IPS-20b (cell line): ENCODE measurements at regions not wholly inside any gene's neighbourhood (a gene's known extent, or its start where the extent isn't known, plus 50 kb on each side); places are given as distances from the start of the nearest gene placed in this dataset.

Experiments used
- H3K27ac ChIP-seq: one replicate; pipeline ENCODE4 v1.5.1; 2013; ENCODE audit warnings: low read length
- H3K27me3 ChIP-seq: 2 replicates; pipeline ENCODE4 v1.6.1; 2013; ENCODE audit warnings: mild to moderate bottlenecking, low read length, inconsistent platforms; ENCODE audit not compliant: insufficient read depth
- H3K36me3 ChIP-seq: 2 replicates; pipeline ENCODE4 v1.6.1; 2013; ENCODE audit warnings: low read depth, mild to moderate bottlenecking, inconsistent platforms, low read length, moderate library complexity; ENCODE audit not compliant: insufficient read depth
- H3K4me1 ChIP-seq: 2 replicates; pipeline ENCODE4 v1.6.1; 2013; ENCODE audit warnings: mild to moderate bottlenecking, control low read depth, inconsistent platforms, low read length, moderate library complexity; ENCODE audit not compliant: insufficient read depth
- H3K4me3 ChIP-seq: 2 replicates; pipeline ENCODE4 v1.5.1; 2013; ENCODE audit warnings: mild to moderate bottlenecking, low read length, inconsistent platforms
- H3K9ac ChIP-seq: 2 replicates; pipeline ENCODE4 v1.6.1; 2013; ENCODE audit warnings: low read depth, mild to moderate bottlenecking, inconsistent platforms, low read length, moderate library complexity
- H3K9me3 ChIP-seq: 2 replicates; pipeline ENCODE4 v1.6.1; 2013; ENCODE audit warnings: mild to moderate bottlenecking, low read depth, low read length, inconsistent platforms; ENCODE audit not compliant: insufficient read depth

DNA sequence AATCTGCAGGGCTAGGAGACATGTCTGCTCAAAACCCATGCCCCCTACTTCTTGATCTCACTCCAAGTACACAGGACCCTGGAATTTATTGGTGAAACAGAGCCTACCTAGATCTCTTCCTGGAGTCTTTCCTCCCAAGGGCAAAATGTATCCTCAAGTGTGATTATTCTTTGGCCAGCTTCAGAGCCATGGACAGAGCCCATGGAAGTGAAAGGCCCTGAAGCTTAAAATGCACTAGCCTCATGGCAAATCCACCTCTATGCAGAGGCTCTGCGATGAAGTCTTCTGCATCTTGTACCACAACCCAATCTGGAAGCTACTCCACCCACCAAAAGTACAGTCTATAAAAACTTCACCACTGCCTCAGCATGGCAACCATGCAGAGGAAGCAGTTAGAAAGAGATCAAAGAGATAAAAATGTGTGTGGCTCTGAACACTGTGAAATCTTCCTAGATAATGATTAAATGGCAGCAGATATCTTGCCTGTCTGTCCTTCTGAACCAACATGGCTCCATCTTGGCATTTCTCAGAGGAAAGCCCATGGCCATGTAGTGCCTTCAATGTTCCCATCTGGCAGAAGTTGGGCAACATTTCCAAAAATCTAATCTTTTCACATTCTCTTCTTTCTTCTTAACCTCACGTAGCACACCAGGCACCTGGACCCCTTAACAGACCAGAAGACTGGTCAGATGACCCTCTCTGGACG lies 142.9 kb upstream of the KLF7 start:
- Histone ChIP-seq H3K4me3 (no peak overlapping the region), H3K9me3 (no peaks in the 10 kb centered on the region), H3K27ac (no peak overlapping the region), H3K9ac (no peak overlapping the region), H3K4me1 (peaks cover 4% of the 10 kb centered on the region; the same call in 1 of the 2 replicates), H3K36me3 (no peaks in the 10 kb centered on the region), H3K27me3 (no peaks in the 10 kb centered on the region)

DNA sequence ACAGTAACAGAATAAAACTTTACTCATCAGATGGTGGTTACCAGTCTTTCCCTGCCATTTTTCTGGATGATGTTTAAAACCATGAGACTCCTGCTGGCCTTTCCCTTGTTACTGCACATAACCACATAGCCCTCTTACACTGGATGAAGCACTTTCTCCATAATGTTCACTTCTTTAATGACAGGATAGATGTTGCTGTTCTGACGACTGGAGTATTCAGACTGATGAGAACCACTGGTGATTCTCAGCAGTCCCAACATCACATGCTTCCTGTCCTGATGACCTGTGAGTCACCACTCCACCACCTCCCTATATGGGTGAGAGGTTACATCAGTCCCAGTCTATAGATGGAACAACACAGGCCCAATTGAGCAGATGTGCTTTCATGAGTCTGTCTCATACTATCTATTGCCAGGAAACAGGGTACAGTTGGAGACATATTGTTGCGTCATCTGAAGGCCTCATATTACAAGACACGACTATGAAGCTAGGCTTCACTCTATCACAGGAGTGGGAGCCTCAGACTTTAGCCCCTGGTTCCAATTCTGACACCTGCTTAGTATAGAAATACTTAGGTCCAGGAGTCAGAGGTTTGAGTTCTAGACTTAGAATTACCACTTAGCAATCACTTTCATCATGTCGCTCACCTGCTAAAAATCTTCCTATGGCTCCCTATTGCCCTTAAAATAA lies 145.7 kb upstream of the KLF7 start:
- Histone ChIP-seq H3K9ac (no peak overlapping the region), H3K9me3 (no peaks in the 10 kb centered on the region), H3K27ac (no peak overlapping the region), H3K4me3 (no peak overlapping the region), H3K27me3 (no peaks in the 10 kb centered on the region), H3K36me3 (no peaks in the 10 kb centered on the region), H3K4me1 (peaks cover 9% of the 10 kb centered on the region; the same call in 1 of the 2 replicates)

DNA sequence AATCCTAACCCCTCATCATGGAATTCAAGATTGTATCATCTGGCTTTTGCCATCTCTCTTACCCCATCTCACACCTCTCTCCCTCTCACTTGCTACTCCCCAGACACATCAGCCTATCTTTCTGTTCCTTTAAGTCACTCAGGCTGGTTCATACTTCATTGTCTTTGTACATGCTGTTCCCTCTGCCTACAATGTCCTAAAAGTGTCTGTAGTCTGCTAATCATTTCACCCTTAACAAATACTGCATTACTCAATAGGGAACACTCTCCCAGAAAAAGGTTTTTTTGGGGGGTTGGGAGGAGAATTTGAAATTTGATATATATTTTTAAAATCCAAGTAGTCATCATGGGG lies 146.2 kb upstream of the KLF7 start:
- Histone ChIP-seq H3K27me3 (no peaks in the 10 kb centered on the region), H3K27ac (no peak overlapping the region), H3K4me1 (peaks cover 9% of the 10 kb centered on the region; the same call in 1 of the 2 replicates), H3K4me3 (no peak overlapping the region), H3K9me3 (no peaks in the 10 kb centered on the region), H3K36me3 (no peaks in the 10 kb centered on the region), H3K9ac (no peak overlapping the region)

DNA sequence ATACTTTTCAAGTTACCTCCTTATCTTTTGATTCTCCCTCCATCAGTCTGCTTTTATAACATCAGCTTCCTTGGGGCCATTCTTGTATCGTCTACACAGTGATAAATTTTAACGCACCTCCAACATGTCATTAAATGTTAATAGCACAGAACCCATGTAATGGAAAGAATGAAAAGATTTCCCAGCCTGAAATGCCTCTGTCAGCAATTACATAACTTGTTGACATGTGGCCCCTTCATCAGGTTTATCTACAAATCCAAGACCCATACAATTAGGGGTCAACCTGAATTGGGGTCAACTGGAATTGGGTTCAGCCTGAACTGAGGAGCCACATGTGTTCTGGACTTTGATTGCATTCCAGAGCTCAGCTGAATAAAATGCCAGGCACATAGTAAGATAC lies 148.2 kb upstream of the KLF7 start:
- H3K4me1 ChIP-seq: peaks cover 9% of the 10 kb centered on the region; the same call in 1 of the 2 replicates
- H3K4me3 ChIP-seq: no peak overlapping the region
- no peak overlapping the region for H3K27ac ChIP-seq
- no peaks in the 10 kb centered on the region for H3K9me3 ChIP-seq
- no peaks in the 10 kb centered on the region for H3K36me3 ChIP-seq
- H3K9ac ChIP-seq: no peak overlapping the region
- no peaks in the 10 kb centered on the region for H3K27me3 ChIP-seq

DNA sequence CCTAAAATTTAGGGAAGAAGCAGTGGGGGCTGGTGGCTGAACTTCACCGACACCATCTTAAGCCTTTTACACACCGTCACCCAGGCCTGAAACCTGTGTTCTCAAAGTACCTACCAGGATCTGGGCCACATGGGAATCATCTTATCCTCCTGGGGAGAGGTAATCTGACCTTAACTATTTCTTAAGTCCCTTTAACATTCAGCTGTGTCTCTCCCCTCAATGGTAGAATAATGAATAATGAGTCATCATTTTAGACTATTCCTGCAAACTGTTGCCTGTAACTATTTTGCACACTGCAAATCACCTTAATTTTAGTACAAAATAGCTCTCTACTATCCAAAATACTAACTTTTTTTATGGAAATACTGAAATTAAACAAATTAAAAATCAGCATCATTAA lies 149.4 kb upstream of the KLF7 start:
- H3K9ac ChIP-seq: no peak overlapping the region
- peaks cover 9% of the 10 kb centered on the region; the same call in 1 of the 2 replicates for H3K4me1 ChIP-seq

DNA sequence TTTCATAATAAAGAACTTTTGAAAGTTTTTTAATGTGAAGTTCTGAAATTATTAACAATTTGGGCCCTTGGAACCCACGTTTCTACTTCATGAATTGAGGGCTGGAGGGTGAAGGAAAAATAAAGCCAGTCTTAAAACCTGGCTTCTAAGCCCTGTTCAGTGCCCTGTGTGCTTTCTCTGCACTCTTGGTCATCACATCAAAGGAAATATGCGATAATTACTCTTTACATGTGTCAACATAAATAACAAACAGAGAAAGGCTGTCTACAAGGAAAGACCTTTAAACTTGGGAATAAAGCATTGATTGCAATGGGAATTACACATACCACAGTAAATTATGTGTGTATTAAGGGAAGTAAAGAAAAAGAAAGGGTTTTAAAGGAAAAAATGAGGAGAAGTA lies 150.7 kb upstream of the KLF7 start:
- H3K27ac ChIP-seq: no peak overlapping the region

More for the DNA sequence above, 149.4 kb upstream of the KLF7 start:
- H3K27ac ChIP-seq: no peak overlapping the region
- H3K36me3 ChIP-seq: no peaks in the 10 kb centered on the region
- H3K27me3 ChIP-seq: no peaks in the 10 kb centered on the region
- H3K9me3 ChIP-seq: no peaks in the 10 kb centered on the region
- no peak overlapping the region for H3K4me3 ChIP-seq

DNA sequence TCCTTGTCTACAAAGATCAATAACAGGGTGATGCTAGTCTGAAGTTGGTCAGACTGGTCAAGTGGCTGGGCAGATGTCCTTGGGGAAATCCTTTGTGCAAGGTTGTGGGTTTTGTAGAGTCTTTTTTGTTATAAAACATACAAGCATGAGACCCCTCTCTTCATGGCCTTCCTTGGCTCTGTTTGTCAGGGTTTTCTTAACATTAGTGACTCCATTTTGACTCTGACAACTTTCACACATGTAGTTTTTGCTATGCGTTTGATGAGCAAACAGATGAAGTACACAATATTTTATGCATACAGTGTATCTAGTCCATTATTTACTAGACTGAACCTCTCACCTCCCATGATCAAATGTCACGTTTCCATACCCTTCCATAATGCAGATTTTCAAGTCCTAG lies 151.2 kb upstream of the KLF7 start:
- no peaks in the 10 kb centered on the region for H3K9me3 ChIP-seq
- H3K9ac ChIP-seq: no peak overlapping the region
- H3K4me3 ChIP-seq: no peak overlapping the region
- no peaks in the 10 kb centered on the region for H3K36me3 ChIP-seq
- 0 out of 2 replicates have a peak, but pooled peaks cover 4% of the 10 kb centered on the region for H3K4me1 ChIP-seq
- no peak overlapping the region for H3K27ac ChIP-seq
- H3K27me3 ChIP-seq: no peaks in the 10 kb centered on the region

More for the DNA sequence above, 150.7 kb upstream of the KLF7 start:
- no peaks in the 10 kb centered on the region for H3K36me3 ChIP-seq
- no peak overlapping the region for H3K9ac ChIP-seq
- no peaks in the 10 kb centered on the region for H3K27me3 ChIP-seq
- no peaks in the 10 kb centered on the region for H3K9me3 ChIP-seq
- H3K4me1 ChIP-seq: 0 out of 2 replicates have a peak, but pooled peaks cover 4% of the 10 kb centered on the region
- H3K4me3 ChIP-seq: no peak overlapping the region

DNA sequence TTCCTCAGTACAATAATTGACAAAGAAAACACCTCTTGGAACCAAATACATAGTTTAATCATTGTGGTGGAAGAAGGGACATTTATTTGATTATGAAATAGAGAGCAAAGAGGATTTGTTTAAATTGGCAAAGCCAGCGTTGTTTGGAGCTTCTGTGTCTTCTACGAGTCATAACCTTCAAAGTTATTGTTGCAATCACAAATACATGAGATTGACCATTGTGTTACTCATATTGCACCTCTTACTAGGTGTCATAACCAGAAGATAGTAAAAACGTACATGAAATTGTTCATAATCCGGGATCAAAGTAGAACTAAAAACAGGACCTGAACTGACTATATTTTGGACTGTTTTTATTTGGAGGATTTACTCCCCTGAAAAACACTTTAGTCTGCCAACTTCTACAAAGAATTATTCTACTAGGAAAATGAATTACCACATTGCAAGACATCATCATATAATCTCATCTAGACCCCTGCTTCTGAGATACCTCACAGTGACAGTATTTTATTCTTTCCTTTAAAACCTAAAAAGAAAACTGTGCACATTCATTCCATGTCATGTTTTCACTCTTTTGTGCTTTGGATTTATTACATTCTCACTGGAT lies 151.7 kb upstream of the KLF7 start:
- Histone ChIP-seq H3K36me3 (no peaks in the 10 kb centered on the region), H3K27me3 (no peaks in the 10 kb centered on the region), H3K4me1 (0 out of 2 replicates have a peak, but pooled peaks cover 4% of the 10 kb centered on the region), H3K9me3 (no peaks in the 10 kb centered on the region), H3K9ac (no peak overlapping the region), H3K27ac (no peak overlapping the region), H3K4me3 (no peak overlapping the region)

DNA sequence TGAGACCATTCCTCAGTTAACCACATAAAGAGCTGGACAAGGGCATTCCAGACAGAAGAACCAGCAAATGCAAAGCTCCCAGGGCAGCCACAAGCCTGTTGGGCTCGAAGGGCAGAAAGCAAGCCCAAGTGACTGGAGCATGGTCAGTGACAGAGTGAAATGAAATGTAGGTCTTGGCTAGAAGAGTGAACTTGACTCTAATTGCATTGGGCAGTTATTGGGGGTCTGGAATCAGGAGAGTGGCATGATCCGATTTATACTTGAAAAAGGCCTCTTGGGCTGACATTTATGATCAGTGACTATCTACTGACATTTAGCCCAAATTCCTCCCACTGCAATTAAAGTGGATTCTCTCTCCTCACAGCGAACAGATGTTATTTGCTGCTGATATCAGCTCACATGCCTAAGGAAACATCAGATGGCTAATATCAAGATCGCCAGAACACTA lies 152.5 kb upstream of the KLF7 start:
- Histone ChIP-seq H3K27ac (no peak overlapping the region), H3K9ac (no peak overlapping the region), H3K4me3 (no peak overlapping the region)

DNA sequence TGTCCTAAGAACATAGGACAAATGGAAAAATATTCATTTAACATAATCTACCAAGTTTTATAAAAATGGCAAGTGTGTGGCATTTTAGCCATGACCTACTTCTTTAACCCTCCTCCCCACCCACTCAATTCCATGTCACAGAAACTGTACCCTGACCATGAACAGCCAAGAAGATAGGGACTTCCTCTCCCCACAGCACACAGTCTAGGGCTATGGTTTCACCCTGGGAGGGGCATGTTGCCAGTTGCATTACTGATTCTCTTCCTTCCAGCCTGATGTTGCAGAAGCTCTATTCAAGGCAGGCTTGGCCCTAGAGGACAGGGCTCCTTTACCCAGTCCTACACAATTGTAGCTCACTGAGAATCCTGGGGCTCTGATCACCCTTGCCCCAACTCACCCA lies 153.6 kb upstream of the KLF7 start:
- Histone ChIP-seq H3K9me3 (no peaks in the 10 kb centered on the region), H3K4me3 (no peak overlapping the region)

More for the DNA sequence above, 152.5 kb upstream of the KLF7 start:
- H3K9me3 ChIP-seq: no peaks in the 10 kb centered on the region
- H3K27me3 ChIP-seq: no peaks in the 10 kb centered on the region
- 0 out of 2 replicates have a peak, but pooled peaks cover 4% of the 10 kb centered on the region for H3K4me1 ChIP-seq
- H3K36me3 ChIP-seq: no peaks in the 10 kb centered on the region

DNA sequence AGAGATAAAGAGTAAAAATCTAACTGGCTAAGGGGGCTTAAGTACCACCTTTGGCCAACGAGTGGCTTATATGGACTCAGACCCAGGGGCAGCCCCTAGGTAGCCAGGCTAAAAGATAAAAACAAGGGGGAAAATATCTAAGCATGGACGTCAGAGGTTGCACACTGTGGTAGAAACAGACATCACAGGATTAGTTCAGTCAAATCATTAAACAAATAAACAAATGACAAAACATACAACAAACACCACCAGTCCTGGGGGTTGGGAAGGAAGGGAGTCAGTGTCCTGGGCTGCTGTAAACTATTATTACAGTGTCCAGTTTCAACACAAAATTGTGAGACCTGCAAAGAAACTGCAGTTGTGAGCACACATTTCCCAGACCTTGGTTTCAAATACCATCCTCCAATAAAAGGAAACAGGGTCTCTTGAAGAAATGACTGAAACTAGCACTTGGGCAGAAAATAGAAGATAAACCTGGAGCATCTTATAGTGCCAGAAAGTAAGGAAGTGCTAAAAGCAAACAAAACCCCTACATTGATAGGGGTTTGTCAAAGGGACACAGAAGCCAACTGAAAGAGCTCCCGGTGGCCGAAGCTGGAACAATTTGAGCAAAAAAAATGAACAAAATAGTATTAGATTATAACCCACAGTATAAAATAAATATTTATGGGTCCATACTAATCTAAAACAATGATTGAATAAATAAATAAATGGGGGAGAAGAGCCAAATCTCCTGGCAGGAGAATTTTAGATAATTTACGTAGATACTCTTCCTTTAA lies 154.8 kb upstream of the KLF7 start:
- H3K9ac ChIP-seq: no peak overlapping the region
- H3K9me3 ChIP-seq: no peaks in the 10 kb centered on the region
- H3K36me3 ChIP-seq: no peaks in the 10 kb centered on the region

More for the DNA sequence above, 153.6 kb upstream of the KLF7 start:
- Histone ChIP-seq H3K9ac (no peak overlapping the region), H3K27me3 (no peaks in the 10 kb centered on the region), H3K27ac (no peak overlapping the region), H3K36me3 (no peaks in the 10 kb centered on the region), H3K4me1 (0 out of 2 replicates have a peak, but pooled peaks cover 4% of the 10 kb centered on the region)

More for the DNA sequence above, 154.8 kb upstream of the KLF7 start:
- H3K4me3 ChIP-seq: no peak overlapping the region
- no peak overlapping the region for H3K27ac ChIP-seq
- H3K27me3 ChIP-seq: no peaks in the 10 kb centered on the region
- no peaks in the 10 kb centered on the region for H3K4me1 ChIP-seq
